GM12891 (cell line): ENCODE measurements at regions not wholly inside any gene's neighbourhood (a gene's known extent, or its start where the extent isn't known, plus 50 kb on each side); places are given as distances from the start of the nearest gene placed in this dataset.
"Not testable (repeated sequence)": the region's sequence is repeated elsewhere in the genome, so short reads cannot be mapped to it uniquely, and the experiment has no call there.

ENCODE experiments used
- POLR2A ChIP-seq: IDR thresholded peaks from 2 replicates; pipeline ENCODE4 v1.6.1; 2011; ENCODE audit warnings: low read depth, low read length, control low read depth
- POLR2AphosphoS5 ChIP-seq: IDR thresholded peaks from 2 replicates; pipeline ENCODE4 v1.6.1; 2011; ENCODE audit warnings: low read depth, low read length, control low read depth
- SPI1 ChIP-seq: IDR thresholded peaks from 2 replicates; pipeline ENCODE4 v1.6.1; 2011; ENCODE audit warnings: low read depth, low read length, control low read depth
- TAF1 ChIP-seq: IDR thresholded peaks from 2 replicates; pipeline ENCODE4 v1.6.1; 2011; ENCODE audit warnings: low read depth, low read length, control low read depth

DNA sequence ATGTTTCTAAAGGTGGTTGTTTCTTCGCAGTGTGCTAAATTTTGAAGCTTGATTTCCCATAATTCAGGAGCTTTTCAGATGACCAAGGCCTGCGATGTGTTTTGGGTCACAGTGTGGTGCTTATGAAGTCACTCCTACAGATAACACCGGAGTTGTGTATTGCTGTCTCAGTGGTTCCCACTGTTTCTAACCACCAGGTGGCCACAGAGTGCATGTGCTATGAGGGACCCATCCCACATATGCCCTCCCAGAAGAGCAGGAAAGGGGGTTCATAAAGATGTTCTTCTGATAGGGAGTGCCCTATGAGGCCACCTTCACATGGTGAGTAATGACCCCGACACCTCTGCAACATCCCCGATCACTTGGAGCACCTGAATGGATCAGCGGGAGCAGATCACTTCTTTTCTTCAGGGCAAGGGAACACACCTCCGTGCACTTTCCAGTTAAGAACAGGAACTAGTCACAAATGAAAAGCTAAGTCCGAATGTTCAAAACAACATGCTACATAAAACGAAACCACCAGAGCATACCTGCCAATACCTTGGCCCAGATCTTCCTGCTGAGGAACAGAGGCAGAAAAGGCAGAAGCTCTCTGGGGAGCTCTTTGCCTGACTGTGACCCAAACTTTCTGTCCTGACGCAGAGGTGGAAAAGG is 262.1 kb downstream of the FAM72C start:
- not testable (repeated sequence) for TF ChIP-seq POLR2A, POLR2AphosphoS5, SPI1, TAF1
